ENCODE measurements at regions not wholly inside any gene's neighbourhood (a gene's known extent, or its start where the extent isn't known, plus 50 kb on each side); places are given as distances from the start of the nearest gene placed in this dataset.

DNA sequence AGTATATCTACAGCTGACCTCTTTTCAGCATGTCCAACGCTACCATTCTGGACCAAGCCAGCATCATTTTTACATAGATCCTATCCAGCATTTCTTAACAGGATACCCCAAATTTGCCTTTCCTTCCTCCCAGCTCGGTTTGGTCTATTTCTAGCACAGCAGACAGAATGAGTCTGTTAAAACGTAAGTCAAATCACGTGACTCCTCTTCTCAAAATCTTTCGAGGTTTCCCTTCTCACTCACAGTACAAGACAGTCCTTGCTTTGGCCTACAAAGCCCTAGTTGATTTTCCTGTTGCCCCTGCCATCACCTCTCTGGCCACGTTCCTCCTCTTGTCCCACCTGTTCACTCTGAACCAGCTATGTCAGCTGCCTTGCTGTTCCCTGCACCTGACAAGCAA, 711.7 kb downstream of the SORCS3 start:
- H3K36me3 ChIP-seq (ENCODE audit: insufficient read depth, insufficient read length, low read length), result no peaks in the 10 kb centered on the region
- H3K9ac ChIP-seq (ENCODE audit: insufficient read length, low read depth), result no peak overlapping the region
- H3K9me3 ChIP-seq (ENCODE audit: insufficient read depth, low read length), result no peaks in the 10 kb centered on the region
- no peak for DNase-seq (ENCODE audit: low read depth, low spot score)
- no peaks in the 10 kb centered on the region for H3K4me1 ChIP-seq (ENCODE audit: insufficient read depth, insufficient read length)
- TF ChIP-seq ZNF274 (IDR thresholded peaks at IDR 0.05; ENCODE audit: low read depth, low read length), result no peak
- TF ChIP-seq YY1 (IDR thresholded peaks at IDR 0.05; ENCODE audit: insufficient read depth, insufficient read length), result no peak
- no peak for TF ChIP-seq SUZ12 (IDR thresholded peaks at IDR 0.05; ENCODE audit: extremely low read depth, insufficient read depth, insufficient read length)
- no peak overlapping the region for H3K4me3 ChIP-seq (ENCODE audit: insufficient read length, low read depth)
- no peaks in the 10 kb centered on the region for H3K27me3 ChIP-seq (ENCODE audit: insufficient read depth, insufficient read length)

DNA sequence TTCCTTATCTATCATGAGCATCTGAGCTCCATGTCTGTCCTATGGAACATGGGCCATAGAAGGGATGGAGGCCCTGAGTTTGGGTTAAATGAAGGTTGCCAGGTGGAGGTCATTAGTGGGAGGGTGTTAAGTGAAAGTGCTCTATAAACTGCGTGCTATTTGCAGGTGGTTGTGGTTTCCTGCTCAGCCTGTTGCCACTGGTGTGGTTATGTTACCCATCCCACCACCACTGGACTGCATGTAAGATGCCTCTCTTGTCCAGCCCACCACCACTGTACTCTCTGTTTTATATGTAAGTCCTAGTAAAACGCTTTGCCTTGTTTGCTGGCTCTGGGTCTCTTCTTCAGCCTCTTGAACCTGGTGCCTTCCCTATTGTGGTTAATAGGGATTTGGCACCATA, 711.2 kb downstream of the SORCS3 start:
- Histone ChIP-seq H3K36me3 (ENCODE audit: insufficient read depth, insufficient read length, low read length) (no peaks in the 10 kb centered on the region), H3K27me3 (ENCODE audit: insufficient read depth, insufficient read length) (no peaks in the 10 kb centered on the region), H3K4me3 (ENCODE audit: insufficient read length, low read depth) (no peak overlapping the region), H3K9me3 (ENCODE audit: insufficient read depth, low read length) (no peaks in the 10 kb centered on the region), H3K9ac (ENCODE audit: insufficient read length, low read depth) (no peak overlapping the region), H3K4me1 (ENCODE audit: insufficient read depth, insufficient read length) (no peaks in the 10 kb centered on the region)
- no peak for DNase-seq (ENCODE audit: low read depth, low spot score)
- TF ChIP-seq ZNF274 (IDR thresholded peaks at IDR 0.05; ENCODE audit: low read depth, low read length) (no peak), SUZ12 (IDR thresholded peaks at IDR 0.05; ENCODE audit: extremely low read depth, insufficient read depth, insufficient read length) (no peak), YY1 (IDR thresholded peaks at IDR 0.05; ENCODE audit: insufficient read depth, insufficient read length) (no peak)

DNA sequence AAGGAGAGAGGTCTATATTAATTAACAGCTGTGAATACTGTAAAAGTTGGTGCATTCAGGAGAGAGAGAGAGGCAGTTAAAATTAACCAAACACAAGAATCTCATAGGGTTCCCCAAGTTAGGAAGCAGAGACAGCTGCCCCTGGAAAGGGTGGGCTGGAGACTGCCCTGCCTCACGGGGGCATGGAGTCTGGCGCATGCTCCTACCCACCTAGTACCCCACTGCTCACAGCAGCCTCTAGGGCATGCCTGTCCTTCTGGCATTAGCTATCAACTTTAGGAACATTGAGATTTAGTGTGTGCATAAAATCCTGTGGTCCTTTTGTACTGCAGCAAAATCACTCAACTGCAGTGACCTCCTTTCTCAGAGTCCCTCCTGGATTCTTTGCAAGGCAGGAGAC, 710.1 kb downstream of the SORCS3 start:
- TF ChIP-seq SUZ12 (IDR thresholded peaks at IDR 0.05; ENCODE audit: extremely low read depth, insufficient read depth, insufficient read length), result no peak
- TF ChIP-seq ZNF274 (IDR thresholded peaks at IDR 0.05; ENCODE audit: low read depth, low read length), result no peak
- TF ChIP-seq YY1 (IDR thresholded peaks at IDR 0.05; ENCODE audit: insufficient read depth, insufficient read length), result no peak
- Histone ChIP-seq H3K4me1 (ENCODE audit: insufficient read depth, insufficient read length) (no peaks in the 10 kb centered on the region), H3K9ac (ENCODE audit: insufficient read length, low read depth) (no peak overlapping the region), H3K4me3 (ENCODE audit: insufficient read length, low read depth) (no peak overlapping the region), H3K27me3 (ENCODE audit: insufficient read depth, insufficient read length) (no peaks in the 10 kb centered on the region), H3K9me3 (ENCODE audit: insufficient read depth, low read length) (no peaks in the 10 kb centered on the region), H3K36me3 (ENCODE audit: insufficient read depth, insufficient read length, low read length) (no peaks in the 10 kb centered on the region)
- DNase-seq (ENCODE audit: low read depth, low spot score), result no peak

DNA sequence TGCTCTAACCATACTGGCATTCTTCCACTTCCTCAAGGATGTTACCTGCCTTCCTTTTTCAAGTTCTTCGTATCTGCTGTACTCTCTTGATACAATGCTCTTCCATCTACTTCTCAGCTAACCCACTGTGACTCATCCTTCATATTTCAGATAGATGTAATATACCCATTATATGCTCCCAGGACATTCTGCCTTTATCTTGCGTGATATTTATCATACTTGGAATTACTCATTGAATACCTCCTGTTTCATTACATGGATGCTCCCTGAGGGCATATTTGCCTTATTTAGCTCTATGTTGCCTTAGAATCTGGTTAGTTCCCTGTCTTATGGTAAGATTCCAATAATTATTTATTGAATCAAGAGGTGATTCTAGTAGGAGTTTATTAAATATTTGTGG, 706.4 kb downstream of the SORCS3 start:
- no peaks in the 10 kb centered on the region for H3K27me3 ChIP-seq (ENCODE audit: insufficient read depth, insufficient read length)
- H3K9me3 ChIP-seq (ENCODE audit: insufficient read depth, low read length), result no peaks in the 10 kb centered on the region
- no peak overlapping the region for H3K9ac ChIP-seq (ENCODE audit: insufficient read length, low read depth)
- H3K36me3 ChIP-seq (ENCODE audit: insufficient read depth, insufficient read length, low read length), result no peaks in the 10 kb centered on the region
- no peak for TF ChIP-seq YY1 (IDR thresholded peaks at IDR 0.05; ENCODE audit: insufficient read depth, insufficient read length)
- no peak for TF ChIP-seq ZNF274 (IDR thresholded peaks at IDR 0.05; ENCODE audit: low read depth, low read length)
- TF ChIP-seq SUZ12 (IDR thresholded peaks at IDR 0.05; ENCODE audit: extremely low read depth, insufficient read depth, insufficient read length), result no peak
- no peak for DNase-seq (ENCODE audit: low read depth, low spot score)
- H3K4me1 ChIP-seq (ENCODE audit: insufficient read depth, insufficient read length), result no peaks in the 10 kb centered on the region
- H3K4me3 ChIP-seq (ENCODE audit: insufficient read length, low read depth), result no peak overlapping the region

DNA sequence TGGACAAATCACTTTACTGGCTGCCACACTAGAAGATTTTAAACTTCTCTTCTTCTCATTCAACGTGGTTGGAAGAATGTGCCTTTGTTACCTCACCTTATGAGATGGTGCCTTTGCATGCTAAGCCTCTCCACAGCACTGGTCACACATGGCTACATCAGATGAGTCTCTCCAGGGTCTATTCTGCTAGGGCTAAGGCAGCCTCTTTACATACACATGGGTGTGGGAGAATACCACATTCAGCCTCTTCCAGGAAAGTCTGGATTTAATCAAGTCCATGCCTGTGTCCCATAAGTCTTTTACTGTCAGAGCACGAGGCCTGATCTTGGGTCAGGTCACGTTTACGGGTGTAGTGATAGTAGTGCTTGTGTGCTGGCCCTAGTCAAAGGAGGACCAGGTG, 701.5 kb downstream of the SORCS3 start:
- Histone ChIP-seq H3K4me1 (ENCODE audit: insufficient read depth, insufficient read length) (no peaks in the 10 kb centered on the region), H3K36me3 (ENCODE audit: insufficient read depth, insufficient read length, low read length) (no peaks in the 10 kb centered on the region), H3K9ac (ENCODE audit: insufficient read length, low read depth) (no peak overlapping the region), H3K4me3 (ENCODE audit: insufficient read length, low read depth) (no peak overlapping the region), H3K9me3 (ENCODE audit: insufficient read depth, low read length) (no peaks in the 10 kb centered on the region), H3K27me3 (ENCODE audit: insufficient read depth, insufficient read length) (no peaks in the 10 kb centered on the region)
- TF ChIP-seq YY1 (IDR thresholded peaks at IDR 0.05; ENCODE audit: insufficient read depth, insufficient read length) (no peak), SUZ12 (IDR thresholded peaks at IDR 0.05; ENCODE audit: extremely low read depth, insufficient read depth, insufficient read length) (no peak), ZNF274 (IDR thresholded peaks at IDR 0.05; ENCODE audit: low read depth, low read length) (no peak)
- no peak for DNase-seq (ENCODE audit: low read depth, low spot score)

DNA sequence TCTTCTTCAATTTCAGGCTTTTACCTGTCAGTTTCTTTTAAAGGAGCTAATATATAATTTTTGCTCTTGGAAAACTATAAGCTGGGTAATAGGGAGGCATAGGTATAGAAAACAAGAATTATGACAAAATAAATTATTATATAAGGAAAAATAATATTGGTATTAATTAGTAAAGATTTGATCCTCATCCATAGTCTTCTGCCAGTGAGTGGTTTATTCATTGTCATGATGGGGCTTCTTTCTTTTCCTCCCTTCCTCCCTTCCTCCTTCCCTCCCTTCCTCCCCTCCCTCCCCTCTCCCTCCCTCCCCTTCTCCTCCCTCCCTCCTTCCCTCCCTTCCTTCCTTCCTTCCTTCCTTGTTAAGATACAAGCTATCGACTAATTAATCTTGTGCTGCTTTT, 698.6 kb downstream of the SORCS3 start:
- Histone ChIP-seq H3K27me3 (ENCODE audit: insufficient read depth, insufficient read length) (no peaks in the 10 kb centered on the region), H3K36me3 (ENCODE audit: insufficient read depth, insufficient read length, low read length) (no peaks in the 10 kb centered on the region), H3K4me1 (ENCODE audit: insufficient read depth, insufficient read length) (no peaks in the 10 kb centered on the region), H3K4me3 (ENCODE audit: insufficient read length, low read depth) (no peak overlapping the region), H3K9me3 (ENCODE audit: insufficient read depth, low read length) (no peaks in the 10 kb centered on the region), H3K9ac (ENCODE audit: insufficient read length, low read depth) (no peak overlapping the region)
- no peak for TF ChIP-seq ZNF274 (IDR thresholded peaks at IDR 0.05; ENCODE audit: low read depth, low read length)
- no peak for DNase-seq (ENCODE audit: low read depth, low spot score)

DNA sequence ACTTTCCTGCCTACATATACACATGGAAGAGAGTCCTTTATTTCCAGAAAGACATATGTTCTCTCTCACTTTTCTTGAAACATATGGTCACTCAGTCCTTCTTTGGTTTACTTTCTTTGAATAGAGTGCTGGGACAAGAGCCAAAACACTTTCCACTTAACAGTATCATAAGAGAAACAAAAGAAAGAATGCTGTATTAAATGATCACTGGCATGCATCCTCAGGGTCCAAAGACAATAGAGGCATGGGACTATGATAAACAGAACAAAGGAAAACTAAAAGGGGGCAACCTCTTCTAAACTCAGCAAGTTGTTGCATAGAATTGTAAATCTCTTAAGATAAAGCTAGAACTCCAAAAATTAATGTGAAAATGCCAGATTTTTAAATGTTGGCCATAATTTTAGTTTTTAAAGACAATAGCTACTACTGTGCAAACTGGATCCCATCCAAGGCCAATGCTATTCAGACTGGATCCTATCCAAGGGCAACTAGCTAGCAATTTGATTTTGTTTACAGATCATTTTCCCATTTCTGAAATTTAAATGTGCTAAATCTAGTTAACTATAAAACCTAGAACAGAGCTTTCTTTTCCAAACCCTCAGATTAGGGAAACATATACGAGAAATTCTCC, 687.5 kb downstream of the SORCS3 start:
- H3K36me3 ChIP-seq (ENCODE audit: insufficient read depth, insufficient read length, low read length), result no peaks in the 10 kb centered on the region
- H3K4me3 ChIP-seq (ENCODE audit: insufficient read length, low read depth), result no peak overlapping the region
- H3K27me3 ChIP-seq (ENCODE audit: insufficient read depth, insufficient read length), result no peaks in the 10 kb centered on the region
- no peak for DNase-seq (ENCODE audit: low read depth, low spot score)
- no peak overlapping the region for H3K9ac ChIP-seq (ENCODE audit: insufficient read length, low read depth)
- H3K4me1 ChIP-seq (ENCODE audit: insufficient read depth, insufficient read length), result no peaks in the 10 kb centered on the region
- TF ChIP-seq SUZ12 (IDR thresholded peaks at IDR 0.05; ENCODE audit: extremely low read depth, insufficient read depth, insufficient read length) (no peak), ZNF274 (IDR thresholded peaks at IDR 0.05; ENCODE audit: low read depth, low read length) (no peak), YY1 (IDR thresholded peaks at IDR 0.05; ENCODE audit: insufficient read depth, insufficient read length) (no peak)
- no peaks in the 10 kb centered on the region for H3K9me3 ChIP-seq (ENCODE audit: insufficient read depth, low read length)

All from NT2/D1 (cell line).